ENCODE measurements at regions not wholly inside any gene's neighbourhood (a gene's known extent, or its start where the extent isn't known, plus 50 kb on each side); places are given as distances from the start of the nearest gene placed in this dataset.
"Not testable (repeated sequence)": the region's sequence is repeated elsewhere in the genome, so short reads cannot be mapped to it uniquely, and the experiment has no call there.

GRCh38 chr13:20313896-20314295 is 81.8 kb upstream of the GJB6 start:
- no peak for DNase-seq (ENCODE audit: extremely low spot score, insufficient read length, low read depth)
- no peak for FAIRE-seq

GRCh38 chr13:20312292-20312691 is 80.2 kb upstream of the GJB6 start:
- no peak for FAIRE-seq
- DNase-seq (ENCODE audit: extremely low spot score, insufficient read length, low read depth), result no peak

GRCh38 chr13:20311596-20311995 is 79.5 kb upstream of the GJB6 start:
- DNase-seq (ENCODE audit: extremely low spot score, insufficient read length, low read depth) (no peak), FAIRE-seq (no peak)

- FAIRE-seq, result no peak
Measured at GRCh38 chr13:20311022-20311421, 78.9 kb upstream of the GJB6 start.

GRCh38 chr13:20306039-20306438 is 73.9 kb upstream of the GJB6 start:
- no peak for FAIRE-seq
- no peak for DNase-seq (ENCODE audit: extremely low spot score, insufficient read length, low read depth)

More at GRCh38 chr13:20311022-20311421, 78.9 kb upstream of the GJB6 start:
- DNase-seq (ENCODE audit: extremely low spot score, insufficient read length, low read depth), result no peak

- no peak for FAIRE-seq
- DNase-seq (ENCODE audit: extremely low spot score, insufficient read length, low read depth), result no peak
Measured at GRCh38 chr13:20305587-20305986, 73.5 kb upstream of the GJB6 start.

GRCh38 chr13:20304061-20304460 is 71.9 kb upstream of the GJB6 start:
- not testable (repeated sequence) for DNase-seq (ENCODE audit: extremely low spot score, insufficient read length, low read depth); FAIRE-seq

GRCh38 chr13:20303636-20304035 is 71.5 kb upstream of the GJB6 start:
- DNase-seq (ENCODE audit: extremely low spot score, insufficient read length, low read depth) (no peak), FAIRE-seq (no peak)

- DNase-seq (ENCODE audit: extremely low spot score, insufficient read length, low read depth) (no peak), FAIRE-seq (no peak)
Measured at GRCh38 chr13:20301403-20302071, 69.4 kb upstream of the GJB6 start.

- DNase-seq (ENCODE audit: extremely low spot score, insufficient read length, low read depth) (no peak), FAIRE-seq (no peak)
Measured at GRCh38 chr13:20301015-20301402, 68.9 kb upstream of the GJB6 start.

- FAIRE-seq (no peak), DNase-seq (ENCODE audit: extremely low spot score, insufficient read length, low read depth) (no peak)
Measured at GRCh38 chr13:20297181-20297580, 65.1 kb upstream of the GJB6 start.

GRCh38 chr13:20295956-20296355 is 63.8 kb upstream of the GJB6 start:
- FAIRE-seq (no peak), DNase-seq (ENCODE audit: extremely low spot score, insufficient read length, low read depth) (no peak)

- no peak for DNase-seq (ENCODE audit: extremely low spot score, insufficient read length, low read depth)
- no peak for FAIRE-seq
Measured at GRCh38 chr13:20294497-20294896, 62.4 kb upstream of the GJB6 start.

GRCh38 chr13:20292301-20292700 is 60.2 kb upstream of the GJB6 start:
- DNase-seq (ENCODE audit: extremely low spot score, insufficient read length, low read depth); FAIRE-seq: not testable (repeated sequence)

GRCh38 chr13:20291675-20292074 is 59.6 kb upstream of the GJB6 start:
- no peak for DNase-seq (ENCODE audit: extremely low spot score, insufficient read length, low read depth)
- no peak for FAIRE-seq

GRCh38 chr13:20291037-20291436 is 58.9 kb upstream of the GJB6 start:
- DNase-seq (ENCODE audit: extremely low spot score, insufficient read length, low read depth) (no peak), FAIRE-seq (no peak)

- FAIRE-seq (no peak), DNase-seq (ENCODE audit: extremely low spot score, insufficient read length, low read depth) (no peak)
Measured at GRCh38 chr13:20288561-20288960, 56.4 kb upstream of the GJB6 start.

GRCh38 chr13:20287976-20288375 is 55.9 kb upstream of the GJB6 start:
- DNase-seq (ENCODE audit: extremely low spot score, insufficient read length, low read depth) (no peak), FAIRE-seq (no peak)

GRCh38 chr13:20285530-20285929 is 53.4 kb upstream of the GJB6 start:
- DNase-seq (ENCODE audit: extremely low spot score, insufficient read length, low read depth) (no peak), FAIRE-seq (no peak)
